G401.6 (cell line): ENCODE measurements at regions not wholly inside any gene's neighbourhood (a gene's known extent, or its start where the extent isn't known, plus 50 kb on each side); places are given as distances from the start of the nearest gene placed in this dataset.

Experiments
- FAIRE-seq: peaks from 2 replicates; lab custom pipeline; 2012; peaks lifted over from hg19 to GRCh38; lab: Jason Lieb, UNC

- no peak for FAIRE-seq
These were observed 56.3 kb upstream of the ECE1 start for GRCh38 chr1:21346365-21347071.

GRCh38 chr1:21344750-21345443, 54.6 kb upstream of the ECE1 start:
- FAIRE-seq = no peak

DNA sequence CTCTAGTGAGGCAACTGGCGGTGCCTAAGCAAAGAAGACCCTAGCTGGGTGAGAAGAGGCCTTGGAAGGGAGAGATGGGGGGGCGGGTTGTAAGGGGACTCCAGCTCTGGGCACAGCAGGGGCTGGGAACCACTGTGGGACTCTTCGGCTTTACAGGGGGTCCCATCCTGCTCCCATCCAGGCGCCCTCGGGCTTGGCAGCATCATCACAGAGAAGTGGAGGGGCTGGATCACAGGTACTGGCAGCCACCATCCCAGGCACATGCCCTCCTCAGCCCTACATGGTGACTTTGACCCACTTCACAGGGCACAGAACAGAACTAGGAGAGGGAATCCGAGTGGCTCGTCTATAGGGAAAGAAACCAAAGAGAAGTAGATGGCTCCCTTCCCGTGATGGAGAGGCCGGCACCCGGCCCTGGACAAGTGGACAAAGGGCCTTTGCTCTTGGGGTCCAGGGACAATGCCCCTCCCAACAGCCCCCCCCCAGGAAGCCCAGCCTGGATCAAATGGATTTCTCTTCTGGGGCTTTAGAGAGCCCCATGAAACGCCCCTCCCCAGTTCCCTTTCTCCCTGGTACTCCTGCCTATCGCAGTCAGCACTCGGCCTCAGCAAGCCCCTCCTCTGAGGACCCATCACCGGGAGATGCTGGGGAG, 54.0 kb upstream of the ECE1 start:
- no peak for FAIRE-seq

DNA sequence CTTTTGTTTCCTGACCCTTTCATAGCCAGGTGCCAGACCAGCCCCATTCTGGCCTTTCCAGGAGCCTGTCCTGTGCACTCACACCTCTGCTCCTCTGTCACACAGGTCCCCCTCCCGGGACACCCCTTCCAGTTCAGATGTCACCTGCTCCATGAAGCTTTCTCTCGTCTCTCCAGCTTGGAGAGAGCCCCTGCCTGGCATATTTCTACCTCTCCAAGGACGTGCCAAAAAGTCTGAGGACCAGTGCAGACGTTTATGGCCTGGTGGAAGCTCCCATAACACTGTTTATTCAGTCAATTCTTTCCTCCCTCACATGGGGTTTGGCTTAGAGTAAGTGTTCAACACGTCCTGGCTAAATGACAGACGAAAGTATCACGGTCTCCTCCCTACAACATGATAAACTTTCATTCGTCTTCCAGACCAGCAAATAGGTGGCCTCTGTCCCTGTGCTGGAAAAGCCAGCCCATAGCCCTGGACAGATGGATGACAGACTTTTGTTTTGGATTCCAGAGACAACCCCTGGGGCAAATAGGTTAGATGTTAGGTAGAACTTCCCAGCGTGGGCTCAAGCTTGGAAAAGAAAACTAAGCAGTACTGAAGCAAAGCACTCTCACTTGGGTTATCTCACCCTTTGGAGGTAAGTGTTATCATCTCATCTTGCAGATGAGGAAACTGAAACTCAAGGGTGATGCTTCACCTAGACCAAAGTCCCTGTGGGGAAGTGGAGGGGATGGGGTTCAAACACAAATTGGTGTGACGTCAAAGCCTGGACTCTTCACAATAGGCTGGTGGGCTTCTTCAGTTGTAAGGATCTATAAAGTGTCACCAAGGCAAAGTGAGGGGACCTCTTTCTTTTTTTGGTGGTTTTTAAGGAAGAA, 52.9 kb upstream of the ECE1 start:
- no peak for FAIRE-seq

DNA sequence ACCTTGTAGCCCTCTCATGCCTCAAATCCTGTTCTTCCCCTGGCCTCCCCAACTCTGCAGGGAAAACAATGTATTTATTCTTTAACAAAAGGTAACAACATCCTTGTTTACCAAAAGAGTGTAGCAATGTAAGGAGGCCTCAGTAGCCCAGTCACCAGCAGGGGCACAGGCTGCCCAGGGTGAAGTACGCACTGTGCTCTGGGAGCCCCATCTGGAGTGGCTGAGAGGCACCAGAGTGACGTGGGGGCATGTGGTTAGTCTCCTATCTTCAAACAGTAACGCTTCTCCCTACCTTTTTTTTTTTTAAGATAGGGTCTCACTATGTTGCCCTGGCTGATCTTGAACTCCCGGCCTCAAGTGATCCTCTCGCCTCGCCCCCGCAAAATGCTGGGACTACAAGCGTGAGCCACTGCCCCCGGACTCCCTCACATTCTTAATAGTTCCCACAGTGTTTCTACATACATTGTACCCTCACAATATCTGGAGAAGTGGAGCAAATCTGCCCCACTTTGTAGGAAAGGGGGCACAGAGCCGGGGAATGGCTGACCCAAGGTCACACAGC, 51.3 kb upstream of the ECE1 start:
- FAIRE-seq = no peak

GRCh38 chr1:21341022-21341421, 50.8 kb upstream of the ECE1 start:
- no peak for FAIRE-seq

DNA sequence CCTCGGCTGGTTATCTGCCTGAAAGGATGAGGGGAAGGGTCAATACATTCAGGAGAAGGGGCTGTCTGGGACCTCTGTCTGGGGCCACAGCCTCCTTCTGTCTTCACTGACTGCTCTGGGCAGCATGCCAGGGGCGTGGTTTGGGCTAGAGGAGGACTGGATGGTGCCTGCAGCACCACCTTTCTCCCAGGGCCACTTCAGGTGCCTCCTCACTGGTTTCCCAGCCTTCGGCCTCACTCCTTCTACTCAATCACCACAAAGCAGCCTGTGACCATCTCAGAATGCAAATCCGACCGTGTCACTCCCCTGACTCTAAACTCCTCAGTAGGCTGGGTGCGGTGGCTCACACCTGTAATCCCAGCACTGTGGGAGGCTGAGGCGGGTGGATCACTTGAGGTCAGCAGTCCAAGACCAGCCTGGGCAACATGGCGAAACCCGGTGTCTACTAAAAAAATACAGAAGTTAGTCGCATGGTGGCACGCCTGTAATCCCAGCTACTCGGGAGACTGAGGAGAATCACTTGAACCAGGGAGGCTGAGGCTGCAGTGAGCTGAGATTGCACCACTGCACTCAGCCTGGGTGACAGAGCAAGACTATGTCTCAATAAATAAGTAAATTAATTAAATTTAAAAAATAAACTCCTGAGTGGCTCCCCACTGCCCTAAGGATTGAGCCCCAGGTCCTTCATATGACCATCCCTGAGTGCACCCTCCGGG, 50.1 kb upstream of the ECE1 start:
- no peak for FAIRE-seq
